Nephron progenitor cell (in vitro differentiated cells): ENCODE measurements at regions not wholly inside any gene's neighbourhood (a gene's known extent, or its start where the extent isn't known, plus 50 kb on each side); places are given as distances from the start of the nearest gene placed in this dataset.

Experiments
- DNase-seq: peaks from one replicate; pipeline ENCODE4 v3.0.0; 2021
- H3K27ac Mint-ChIP-seq: 2 replicates; pipeline ENCODE4 v1.8.0; 2021; ENCODE audit warnings: mild to moderate bottlenecking, moderate library complexity, mixed read lengths
- H3K27me3 Mint-ChIP-seq: 2 replicates; pipeline ENCODE4 v1.8.0; 2021; ENCODE audit warnings: mild to moderate bottlenecking, low read depth, mixed read lengths; ENCODE audit not compliant: poor library complexity
- H3K36me3 Mint-ChIP-seq: 2 replicates; pipeline ENCODE4 v1.8.0; 2021; ENCODE audit warnings: low read depth, mixed read lengths
- H3K4me1 Mint-ChIP-seq: 2 replicates; pipeline ENCODE4 v1.8.0; 2021; ENCODE audit warnings: mixed read lengths
- H3K4me3 Mint-ChIP-seq: 2 replicates; pipeline ENCODE4 v1.8.0; 2021; ENCODE audit warnings: mild to moderate bottlenecking, moderate library complexity, mixed read lengths
- H3K9me3 Mint-ChIP-seq: 2 replicates; pipeline ENCODE4 v1.8.0; 2021; ENCODE audit warnings: mild to moderate bottlenecking, moderate library complexity, mixed read lengths
- CTCF ChIP-seq: fragments of 200-600 bp; sonication (generic); IDR thresholded peaks from 2 replicates; pipeline ENCODE4 v1.5.0; 2021; ENCODE audit warnings: antibody characterized with exemption

GRCh38 chr4:175290401-175290800, 372.2 kb downstream of the ADAM29 start:
- Mint-ChIP-seq H3K4me1 (no peaks in the 10 kb centered on the region), H3K36me3 (no peaks in the 10 kb centered on the region), H3K9me3 (peaks cover 4% of the 10 kb centered on the region), H3K4me3 (no peak overlapping the region), H3K27me3 (peaks cover 10% of the 10 kb centered on the region), H3K27ac (no peak overlapping the region)
- no peak for DNase-seq
- TF ChIP-seq CTCF = no peak

- Mint-ChIP-seq H3K27ac (peak overlapping the region; percentile 80), H3K27me3 (peaks cover 4% of the 10 kb centered on the region), H3K4me1 (peaks cover 18% of the 10 kb centered on the region), H3K36me3 (no peaks in the 10 kb centered on the region), H3K9me3 (no peaks in the 10 kb centered on the region), H3K4me3 (no peak overlapping the region)
- TF ChIP-seq CTCF = no peak
- DNase-seq = peak; percentile 8
These were observed 379.9 kb downstream of the ADAM29 start for GRCh38 chr4:175297965-175298565.

GRCh38 chr4:175306436-175306835, 388.3 kb downstream of the ADAM29 start:
- Mint-ChIP-seq H3K9me3 (no peaks in the 10 kb centered on the region), H3K36me3 (no peaks in the 10 kb centered on the region), H3K4me1 (peaks cover 12% of the 10 kb centered on the region), H3K27me3 (peaks cover 4% of the 10 kb centered on the region), H3K27ac (no peak overlapping the region), H3K4me3 (no peak overlapping the region)
- no peak for TF ChIP-seq CTCF
- DNase-seq = no peak

GRCh38 chr4:175307326-175307725, 389.2 kb downstream of the ADAM29 start:
- TF ChIP-seq CTCF = no peak
- H3K27me3 Mint-ChIP-seq = peaks cover 2% of the 10 kb centered on the region
- H3K27ac Mint-ChIP-seq = no peak overlapping the region
- H3K4me1 Mint-ChIP-seq = peaks cover 12% of the 10 kb centered on the region
- no peak overlapping the region for H3K4me3 Mint-ChIP-seq
- no peaks in the 10 kb centered on the region for H3K9me3 Mint-ChIP-seq
- DNase-seq = no peak
- no peaks in the 10 kb centered on the region for H3K36me3 Mint-ChIP-seq

- H3K27ac Mint-ChIP-seq = no peak overlapping the region
- H3K4me1 Mint-ChIP-seq = peaks cover 12% of the 10 kb centered on the region
- DNase-seq = no peak
- H3K9me3 Mint-ChIP-seq = no peaks in the 10 kb centered on the region
- H3K36me3 Mint-ChIP-seq = no peaks in the 10 kb centered on the region
- no peak for TF ChIP-seq CTCF
- no peak overlapping the region for H3K4me3 Mint-ChIP-seq
- no peaks in the 10 kb centered on the region for H3K27me3 Mint-ChIP-seq
These were observed 390.1 kb downstream of the ADAM29 start for GRCh38 chr4:175308236-175308635.

- TF ChIP-seq CTCF = no peak
- DNase-seq = no peak
- Mint-ChIP-seq H3K27ac (no peak overlapping the region), H3K36me3 (no peaks in the 10 kb centered on the region), H3K4me1 (peaks cover 12% of the 10 kb centered on the region), H3K27me3 (no peaks in the 10 kb centered on the region), H3K4me3 (no peak overlapping the region), H3K9me3 (no peaks in the 10 kb centered on the region)
These were observed 390.9 kb downstream of the ADAM29 start for GRCh38 chr4:175309041-175309440.
